ENCODE measurements at regions not wholly inside any gene's neighbourhood (a gene's known extent, or its start where the extent isn't known, plus 50 kb on each side); places are given as distances from the start of the nearest gene placed in this dataset.
A peak's percentile ranks its signal among the peaks of the same experiment; 100 is the strongest.

DNA sequence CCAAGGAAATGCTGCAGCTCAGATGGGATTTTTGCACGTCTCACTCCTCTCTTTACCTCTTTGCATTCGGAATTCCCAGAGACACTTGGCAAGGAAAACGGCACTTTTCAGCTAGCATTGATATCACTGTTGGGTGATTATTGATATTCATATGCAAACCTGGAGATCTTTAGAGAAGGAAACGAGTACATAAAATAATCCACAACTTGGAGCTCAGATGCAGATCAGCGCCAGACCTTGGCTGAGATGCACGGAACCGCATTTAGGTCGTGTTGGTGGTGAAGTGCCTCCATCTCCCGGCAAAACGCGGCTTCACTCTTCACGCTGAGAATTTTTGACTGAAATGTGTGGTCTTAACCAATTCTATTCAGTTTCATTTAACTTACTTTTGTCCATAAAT is 77.2 kb upstream of the ARHGEF7 start:
- no peak for DNase-seq

GRCh38 chr13:111036665-111037064 is 78.4 kb upstream of the ARHGEF7 start:
- DNase-seq, result no peak

DNA sequence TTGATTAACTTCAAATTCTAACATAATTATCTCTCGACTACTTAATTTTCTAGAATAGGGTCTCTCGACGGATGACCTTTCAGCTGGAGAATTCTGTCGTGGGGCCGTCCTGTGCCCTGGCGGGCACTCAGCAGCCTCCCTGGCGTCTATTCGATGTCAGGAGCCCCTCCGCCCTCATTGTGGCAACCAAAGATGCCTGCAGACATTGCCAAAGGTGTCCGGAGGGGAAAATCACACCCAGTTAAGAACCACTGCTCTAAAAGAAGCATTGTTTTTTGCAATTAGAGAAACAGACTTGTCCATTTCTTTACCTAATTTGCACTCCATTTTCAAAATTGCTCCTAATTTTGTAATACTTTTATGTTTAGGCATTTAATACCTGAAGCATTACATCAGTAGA is 79.2 kb upstream of the ARHGEF7 start:
- DNase-seq, result no peak

- peak; percentile 49 for DNase-seq
Measured at GRCh38 chr13:111034811-111035210, 80.3 kb upstream of the ARHGEF7 start.

GRCh38 chr13:111033172-111034130 is 81.7 kb upstream of the ARHGEF7 start:
- DNase-seq, result no peak

DNA sequence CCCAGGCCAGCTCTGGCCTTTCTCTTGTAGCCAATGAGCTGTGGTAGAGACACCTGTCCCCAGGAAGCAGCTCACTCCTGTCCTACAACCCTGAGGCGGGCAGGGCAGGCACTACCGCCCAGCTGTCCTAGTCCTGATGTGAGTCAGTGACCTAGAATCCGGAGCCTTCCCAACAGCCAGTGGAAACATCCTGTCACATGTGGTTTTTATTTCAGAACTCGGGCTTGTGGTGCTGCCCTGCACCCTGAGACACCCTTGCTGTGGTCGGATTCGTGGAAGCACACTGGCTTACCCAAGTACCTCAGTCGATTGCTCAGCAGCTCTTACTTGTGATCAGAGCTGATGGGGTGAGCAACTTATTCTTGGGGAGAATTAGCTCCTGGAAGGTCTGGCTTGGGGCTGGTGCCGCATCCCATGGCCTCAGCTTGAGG is 83.6 kb upstream of the ARHGEF7 start:
- DNase-seq, result no peak

GRCh38 chr13:111029957-111030609 is 85.0 kb upstream of the ARHGEF7 start:
- DNase-seq, result no peak

DNA sequence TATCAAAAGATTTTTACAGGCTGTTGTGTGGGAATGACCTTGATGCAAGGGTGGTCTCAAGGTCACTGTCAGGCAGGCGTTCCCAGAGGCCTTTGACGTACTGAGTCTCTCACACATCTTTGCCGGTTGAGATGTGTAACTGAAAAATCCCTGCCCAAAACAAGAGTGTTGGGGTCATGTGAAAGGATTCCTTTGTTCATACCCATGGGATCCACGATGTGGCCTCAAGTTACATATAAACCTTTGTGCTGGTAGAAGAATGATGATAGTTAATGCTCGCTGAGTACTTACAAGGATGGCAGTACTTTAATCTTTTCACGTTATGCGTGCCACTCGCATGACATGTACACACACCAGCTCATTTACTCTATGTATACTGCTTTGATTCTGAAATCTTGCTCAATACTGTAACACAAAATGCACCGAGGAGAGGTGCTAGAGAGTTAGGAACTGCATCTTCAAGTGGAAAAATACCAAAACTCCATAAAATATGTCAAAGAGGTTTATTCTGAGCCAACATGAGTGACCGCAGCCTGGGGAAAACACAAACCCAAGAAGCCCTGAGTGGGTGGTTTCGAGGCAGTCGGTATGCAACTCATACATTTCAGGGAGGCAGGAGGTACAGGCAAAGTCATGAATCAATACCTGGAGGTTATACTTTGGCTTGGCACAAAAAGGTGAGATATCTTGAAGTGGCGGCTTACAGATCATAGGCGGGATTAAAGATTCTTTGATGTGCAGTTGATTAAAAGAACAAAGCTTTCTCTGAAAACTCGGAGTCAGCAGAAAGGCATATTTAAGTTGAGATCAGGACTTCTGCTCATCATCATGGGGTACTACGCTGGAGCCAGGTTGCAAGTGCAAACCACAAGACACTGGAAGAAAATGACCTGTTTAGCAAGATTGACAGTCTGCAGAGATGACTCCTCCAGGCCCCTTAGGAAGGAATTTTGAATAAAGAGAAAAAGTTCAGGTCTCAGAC is 87.4 kb upstream of the ARHGEF7 start:
- no peak for DNase-seq

DNA sequence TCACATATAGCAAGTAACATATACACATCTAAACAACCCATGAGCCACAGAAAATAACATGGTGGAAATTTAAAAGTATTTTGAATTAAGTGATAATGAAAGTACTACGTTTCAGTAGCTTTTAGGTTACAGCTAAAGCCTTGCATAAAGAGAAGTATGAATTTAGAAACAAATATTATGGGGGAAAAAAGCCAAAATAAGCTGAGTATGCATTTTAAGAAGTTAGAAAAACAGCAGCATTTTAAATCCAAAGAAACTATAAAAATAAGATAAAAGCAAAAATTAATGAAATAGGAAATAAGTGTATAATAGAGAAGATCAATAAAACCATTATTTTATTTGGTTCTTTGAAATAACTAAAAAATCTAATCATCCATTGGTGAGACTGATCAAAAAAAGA is 89.8 kb upstream of the ARHGEF7 start:
- DNase-seq, result no peak

DNA sequence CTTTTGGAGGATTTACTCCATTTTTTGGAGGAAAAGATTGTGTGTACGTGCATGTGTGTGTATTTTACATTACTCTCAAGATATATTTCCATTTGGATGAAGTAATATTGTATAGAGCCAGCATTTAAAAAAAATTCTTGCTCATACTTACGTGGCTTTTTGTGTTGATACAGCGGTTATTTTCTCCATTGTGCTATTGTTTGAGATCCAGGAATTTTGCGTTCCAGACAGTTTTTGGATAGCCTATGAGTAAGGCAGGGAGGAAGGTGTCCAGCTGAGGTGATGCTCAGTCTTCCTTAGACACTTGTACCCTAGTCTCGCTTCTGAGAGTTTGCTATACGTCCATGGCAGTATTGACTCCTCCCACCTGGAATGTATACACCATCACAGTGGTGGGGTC is 92.2 kb upstream of the ARHGEF7 start:
- DNase-seq, result no peak

- DNase-seq, result no peak
Measured at GRCh38 chr13:111022241-111022640, 92.9 kb upstream of the ARHGEF7 start.

- DNase-seq, result no peak
Measured at GRCh38 chr13:111021270-111021669, 93.8 kb upstream of the ARHGEF7 start.

GRCh38 chr13:111020546-111020945 is 94.6 kb upstream of the ARHGEF7 start:
- peak; percentile 29 for DNase-seq

GRCh38 chr13:111020021-111020420 is 95.1 kb upstream of the ARHGEF7 start:
- DNase-seq, result no peak

DNA sequence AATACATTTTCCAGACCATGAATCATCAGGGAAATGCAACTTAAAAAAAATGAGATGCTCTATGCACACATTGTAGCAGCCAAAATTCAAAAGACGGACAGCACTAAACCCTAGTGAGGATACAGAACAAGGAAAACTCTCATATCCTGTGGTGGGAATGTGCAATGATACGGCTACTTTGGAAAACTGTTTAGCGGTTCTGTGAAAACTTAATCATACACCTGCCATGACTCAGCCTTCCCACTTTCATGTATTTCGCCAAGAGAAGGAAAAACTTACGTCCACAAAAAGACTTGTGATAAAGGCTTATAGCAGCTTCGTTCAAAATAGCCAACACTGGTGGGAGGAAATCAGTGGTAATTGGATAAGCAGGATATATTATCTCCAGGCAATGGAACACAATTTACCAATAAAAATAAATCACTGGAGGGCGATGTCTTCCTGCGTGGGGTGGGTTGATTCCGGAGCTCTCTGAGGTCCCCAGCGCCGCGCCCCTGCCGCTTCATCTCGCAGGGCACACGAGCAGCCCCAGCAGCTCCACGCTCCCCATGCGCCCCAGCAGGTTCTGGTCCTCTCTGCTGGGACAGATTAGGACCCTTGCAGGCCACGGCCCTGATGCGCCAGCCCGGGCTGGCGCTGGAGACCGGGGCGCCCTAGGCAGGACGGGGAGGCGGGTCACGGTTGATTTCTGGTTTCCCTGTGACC is 97.2 kb upstream of the ARHGEF7 start:
- peak; percentile 78 for DNase-seq

DNA sequence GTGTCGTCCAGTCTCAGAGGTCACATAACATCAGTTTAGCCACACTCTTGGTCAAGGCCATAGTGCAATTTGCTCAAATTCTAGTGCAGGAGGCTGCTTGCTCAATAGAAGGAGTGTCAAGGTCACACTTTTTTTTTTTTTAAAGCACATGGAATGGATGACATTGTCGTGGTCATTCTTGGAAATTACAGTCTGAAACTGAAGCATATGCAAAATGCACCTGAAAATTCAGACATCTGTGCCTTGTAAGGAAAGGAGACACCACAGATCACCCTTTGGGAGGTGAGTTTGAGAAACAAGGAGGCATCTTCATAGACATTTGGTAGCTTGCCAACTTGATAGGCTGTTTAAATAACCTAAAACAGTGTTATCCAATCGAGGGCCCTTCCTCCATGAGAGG is 98.3 kb upstream of the ANKRD10 start:
- DNase-seq, result no peak

DNA sequence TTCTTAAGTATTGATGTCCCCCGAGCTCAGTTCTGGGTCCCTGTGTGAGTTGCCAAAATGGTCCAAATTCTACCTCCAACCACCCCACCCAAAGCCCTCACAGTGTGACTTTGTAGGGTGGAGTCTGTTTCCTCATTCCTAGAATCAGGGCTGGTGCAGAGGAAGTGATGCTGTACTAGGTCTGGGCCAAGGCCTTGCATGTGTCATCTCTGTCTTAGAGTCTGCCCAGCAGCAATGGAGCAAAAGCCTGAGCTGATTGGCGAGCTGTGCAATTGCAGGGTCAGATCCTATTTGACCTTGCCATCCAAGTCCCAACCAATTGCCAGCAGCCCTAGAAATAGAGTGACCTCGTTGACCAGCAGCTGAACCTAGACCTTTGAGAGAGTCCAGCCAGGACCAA is 97.0 kb upstream of the ANKRD10 start:
- peak; percentile 29 for DNase-seq

- DNase-seq, result no peak
Measured at GRCh38 chr13:111008351-111008750, 93.5 kb upstream of the ANKRD10 start.

DNA sequence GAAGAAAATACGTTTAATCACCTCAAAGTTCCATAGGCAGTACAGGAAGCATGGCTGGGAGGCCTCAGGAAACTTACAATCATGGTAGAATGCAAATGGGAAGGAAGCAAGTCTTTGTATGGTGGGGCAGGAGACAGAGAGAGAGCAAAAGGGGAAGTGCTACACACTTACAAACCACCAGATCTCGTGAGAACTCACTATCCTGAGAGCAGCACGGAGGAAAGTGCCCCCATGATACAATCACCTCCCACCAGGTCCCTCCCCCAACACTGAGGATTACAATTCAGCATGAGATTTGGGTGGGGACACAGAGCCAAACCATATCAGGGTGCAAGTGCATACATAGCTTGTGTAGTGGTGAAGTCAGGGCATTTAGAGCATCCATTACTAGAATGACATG is 92.3 kb upstream of the ANKRD10 start:
- no peak for DNase-seq

- DNase-seq, result no peak
Measured at GRCh38 chr13:111006506-111007031, 91.7 kb upstream of the ANKRD10 start.

- DNase-seq, result no peak
Measured at GRCh38 chr13:111005808-111006505, 91.1 kb upstream of the ANKRD10 start.
